ENCODE measurements at regions not wholly inside any gene's neighbourhood (a gene's known extent, or its start where the extent isn't known, plus 50 kb on each side); places are given as distances from the start of the nearest gene placed in this dataset.

GRCh38 chr11:103744496-103745153 is 291.8 kb upstream of the DDI1 start:
- H3K36me3 ChIP-seq (ENCODE audit: control insufficient read depth, insufficient read depth, low read length), result no peaks in the 10 kb centered on the region
- no peaks in the 10 kb centered on the region for H3K9me3 ChIP-seq (ENCODE audit: control insufficient read depth, low read length)
- no peaks in the 10 kb centered on the region for H3K4me1 ChIP-seq (ENCODE audit: control insufficient read depth, insufficient read depth, low read length, poor library complexity, severe bottlenecking)
- no peak overlapping the region for H3K27ac ChIP-seq (ENCODE audit: low read depth, low read length, severe bottlenecking)
- no peak overlapping the region for H3K4me3 ChIP-seq (ENCODE audit: extremely low read depth, insufficient read depth, low read length, poor library complexity, severe bottlenecking)
- 33 to 100% methylated on average over 1 of the region's 2 CpGs for WGBS, 2 experiments (ENCODE audit: insufficient coverage in 2 of 2)

DNA sequence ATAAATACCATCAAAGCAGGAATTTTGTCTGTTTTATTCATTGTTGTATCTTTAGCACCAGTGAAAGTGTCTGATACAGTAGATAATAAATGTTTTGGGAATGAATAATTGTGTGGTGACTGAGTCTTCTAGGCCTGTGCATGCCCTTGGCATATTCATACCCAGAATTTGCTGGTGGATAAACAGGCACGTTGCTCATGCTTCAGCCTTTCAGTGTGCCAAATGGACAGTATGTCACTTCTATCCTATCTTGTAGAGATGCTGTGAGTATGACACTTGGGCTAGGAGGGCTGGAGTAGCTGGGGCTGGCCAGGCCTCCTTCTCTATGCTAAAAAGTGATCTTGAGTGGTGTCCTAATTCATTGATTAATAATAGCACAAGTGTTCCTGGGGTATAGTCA is 287.3 kb upstream of the DDI1 start:
- Histone ChIP-seq H3K4me3 (ENCODE audit: extremely low read depth, insufficient read depth, low read length, poor library complexity, severe bottlenecking) (no peak overlapping the region), H3K27ac (ENCODE audit: low read depth, low read length, severe bottlenecking) (no peak overlapping the region), H3K36me3 (ENCODE audit: control insufficient read depth, insufficient read depth, low read length) (no peaks in the 10 kb centered on the region), H3K4me1 (ENCODE audit: control insufficient read depth, insufficient read depth, low read length, poor library complexity, severe bottlenecking) (no peaks in the 10 kb centered on the region), H3K9me3 (ENCODE audit: control insufficient read depth, low read length) (no peaks in the 10 kb centered on the region)
- no CpG with 5 or more reads among the region's 1 CpG for WGBS, 2 experiments (ENCODE audit: insufficient coverage in 2 of 2)

DNA sequence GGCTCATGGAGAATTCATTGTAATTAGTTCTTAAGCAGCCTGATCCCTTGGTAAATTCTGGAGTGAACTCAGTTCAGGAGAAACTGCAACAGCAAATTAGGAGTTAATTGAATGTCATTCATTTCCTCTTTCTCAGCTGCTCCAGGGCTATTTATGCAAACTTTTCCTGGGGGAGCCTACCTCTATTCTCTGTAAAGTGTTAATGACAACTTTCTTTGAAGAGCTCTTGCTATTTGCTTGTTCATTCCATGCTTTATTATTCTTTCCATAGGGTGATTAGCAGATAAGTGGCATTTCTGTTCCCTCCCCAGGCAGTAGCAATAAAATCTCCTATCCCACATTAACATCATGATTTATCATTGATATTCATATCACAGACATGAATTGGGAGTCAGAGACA is 267.6 kb upstream of the DDI1 start:
- H3K9me3 ChIP-seq (ENCODE audit: control insufficient read depth, low read length), result no peaks in the 10 kb centered on the region
- H3K27ac ChIP-seq (ENCODE audit: low read depth, low read length, severe bottlenecking), result no peak overlapping the region
- H3K4me3 ChIP-seq (ENCODE audit: extremely low read depth, insufficient read depth, low read length, poor library complexity, severe bottlenecking), result no peak overlapping the region
- no peaks in the 10 kb centered on the region for H3K36me3 ChIP-seq (ENCODE audit: control insufficient read depth, insufficient read depth, low read length)
- peaks cover 3% of the 10 kb centered on the region for H3K4me1 ChIP-seq (ENCODE audit: control insufficient read depth, insufficient read depth, low read length, poor library complexity, severe bottlenecking)

GRCh38 chr11:103773059-103773458 is 263.4 kb upstream of the DDI1 start:
- no peak overlapping the region for H3K4me3 ChIP-seq (ENCODE audit: extremely low read depth, insufficient read depth, low read length, poor library complexity, severe bottlenecking)
- 100% methylated on average over 1 of the region's 2 CpGs; no CpG with 5 or more reads in 1 of the 2 experiments for WGBS, 2 experiments (ENCODE audit: insufficient coverage in 2 of 2)
- H3K36me3 ChIP-seq (ENCODE audit: control insufficient read depth, insufficient read depth, low read length), result no peaks in the 10 kb centered on the region
- no peaks in the 10 kb centered on the region for H3K9me3 ChIP-seq (ENCODE audit: control insufficient read depth, low read length)
- no peak overlapping the region for H3K27ac ChIP-seq (ENCODE audit: low read depth, low read length, severe bottlenecking)
- H3K4me1 ChIP-seq (ENCODE audit: control insufficient read depth, insufficient read depth, low read length, poor library complexity, severe bottlenecking), result peaks cover 3% of the 10 kb centered on the region

GRCh38 chr11:103773537-103773936 is 262.9 kb upstream of the DDI1 start:
- H3K27ac ChIP-seq (ENCODE audit: low read depth, low read length, severe bottlenecking), result no peak overlapping the region
- no peaks in the 10 kb centered on the region for H3K36me3 ChIP-seq (ENCODE audit: control insufficient read depth, insufficient read depth, low read length)
- peaks cover 3% of the 10 kb centered on the region for H3K4me1 ChIP-seq (ENCODE audit: control insufficient read depth, insufficient read depth, low read length, poor library complexity, severe bottlenecking)
- H3K9me3 ChIP-seq (ENCODE audit: control insufficient read depth, low read length), result no peaks in the 10 kb centered on the region
- 94 to 99% methylated on average over 7 to 9 of the region's 13 CpGs for WGBS, 2 experiments (ENCODE audit: insufficient coverage in 2 of 2)
- H3K4me3 ChIP-seq (ENCODE audit: extremely low read depth, insufficient read depth, low read length, poor library complexity, severe bottlenecking), result no peak overlapping the region

GRCh38 chr11:103779054-103779453 is 257.4 kb upstream of the DDI1 start:
- WGBS, 2 experiments (ENCODE audit: insufficient coverage in 2 of 2), result no CpG with 5 or more reads among the region's 1 CpG
- Histone ChIP-seq H3K36me3 (ENCODE audit: control insufficient read depth, insufficient read depth, low read length) (no peaks in the 10 kb centered on the region), H3K27ac (ENCODE audit: low read depth, low read length, severe bottlenecking) (no peak overlapping the region), H3K4me1 (ENCODE audit: control insufficient read depth, insufficient read depth, low read length, poor library complexity, severe bottlenecking) (no peaks in the 10 kb centered on the region), H3K4me3 (ENCODE audit: extremely low read depth, insufficient read depth, low read length, poor library complexity, severe bottlenecking) (no peak overlapping the region), H3K9me3 (ENCODE audit: control insufficient read depth, low read length) (no peaks in the 10 kb centered on the region)

- Histone ChIP-seq H3K4me1 (ENCODE audit: control insufficient read depth, insufficient read depth, low read length, poor library complexity, severe bottlenecking) (no peaks in the 10 kb centered on the region), H3K27ac (ENCODE audit: low read depth, low read length, severe bottlenecking) (no peak overlapping the region), H3K4me3 (ENCODE audit: extremely low read depth, insufficient read depth, low read length, poor library complexity, severe bottlenecking) (no peak overlapping the region), H3K36me3 (ENCODE audit: control insufficient read depth, insufficient read depth, low read length) (no peaks in the 10 kb centered on the region), H3K9me3 (ENCODE audit: control insufficient read depth, low read length) (peaks cover 18% of the 10 kb centered on the region)
Observed at GRCh38 chr11:103789952-103790351, 246.5 kb upstream of the DDI1 start.

DNA sequence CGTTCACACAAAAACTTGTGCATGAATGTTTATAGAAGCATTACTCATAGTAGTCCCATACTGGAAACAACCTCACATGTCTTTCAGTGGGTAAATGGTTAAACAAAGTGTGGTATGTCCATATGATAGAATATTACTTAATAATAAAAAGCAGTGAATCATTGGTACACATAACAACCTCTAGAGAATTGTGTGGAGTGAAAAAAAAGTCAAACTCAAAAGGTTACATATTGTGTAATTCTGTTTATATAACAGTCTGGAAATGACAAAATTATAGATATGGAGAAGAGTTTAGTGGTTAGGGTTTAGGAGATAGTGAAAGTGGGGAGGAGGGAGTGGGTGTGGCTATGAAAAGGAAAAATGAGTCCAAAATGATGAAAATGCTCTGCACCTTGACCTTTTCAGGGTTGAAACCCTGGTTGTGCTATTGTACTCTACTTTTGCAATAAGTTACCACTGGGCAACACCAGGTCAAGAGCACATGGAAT is 243.4 kb upstream of the DDI1 start:
- no CpG with 5 or more reads among the region's 1 CpG for WGBS, 2 experiments (ENCODE audit: insufficient coverage in 2 of 2)
- Histone ChIP-seq H3K27ac (ENCODE audit: low read depth, low read length, severe bottlenecking) (no peak overlapping the region), H3K9me3 (ENCODE audit: control insufficient read depth, low read length) (no peaks in the 10 kb centered on the region), H3K36me3 (ENCODE audit: control insufficient read depth, insufficient read depth, low read length) (no peaks in the 10 kb centered on the region), H3K4me3 (ENCODE audit: extremely low read depth, insufficient read depth, low read length, poor library complexity, severe bottlenecking) (no peak overlapping the region), H3K4me1 (ENCODE audit: control insufficient read depth, insufficient read depth, low read length, poor library complexity, severe bottlenecking) (peaks cover 6% of the 10 kb centered on the region)

DNA sequence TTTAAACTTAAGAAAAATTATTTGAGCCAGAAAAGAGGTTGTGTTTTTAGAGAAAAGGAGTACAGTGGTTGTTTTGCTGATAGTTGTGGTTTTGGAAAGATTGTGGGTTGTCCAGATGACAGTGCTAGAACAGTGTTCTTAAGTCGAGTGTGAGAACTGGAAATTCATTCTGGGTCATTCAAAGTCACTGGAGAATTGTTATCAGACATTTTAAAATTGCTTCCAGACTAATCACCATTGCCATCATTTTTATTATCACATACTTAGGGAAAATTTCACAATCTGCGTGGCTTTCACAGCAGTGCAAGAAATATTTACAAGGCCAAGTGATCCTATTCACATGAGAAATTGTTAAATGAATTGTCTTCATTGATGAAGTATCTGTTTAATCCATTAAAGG is 242.2 kb upstream of the DDI1 start:
- Histone ChIP-seq H3K4me3 (ENCODE audit: extremely low read depth, insufficient read depth, low read length, poor library complexity, severe bottlenecking) (no peak overlapping the region), H3K9me3 (ENCODE audit: control insufficient read depth, low read length) (no peaks in the 10 kb centered on the region), H3K4me1 (ENCODE audit: control insufficient read depth, insufficient read depth, low read length, poor library complexity, severe bottlenecking) (peaks cover 15% of the 10 kb centered on the region), H3K27ac (ENCODE audit: low read depth, low read length, severe bottlenecking) (no peak overlapping the region), H3K36me3 (ENCODE audit: control insufficient read depth, insufficient read depth, low read length) (no peaks in the 10 kb centered on the region)
- 80% methylated on average over 1 of the region's 2 CpGs; no CpG with 5 or more reads in 1 of the 2 experiments for WGBS, 2 experiments (ENCODE audit: insufficient coverage in 2 of 2)

- Histone ChIP-seq H3K4me1 (ENCODE audit: control insufficient read depth, insufficient read depth, low read length, poor library complexity, severe bottlenecking) (peaks cover 21% of the 10 kb centered on the region), H3K9me3 (ENCODE audit: control insufficient read depth, low read length) (no peaks in the 10 kb centered on the region), H3K4me3 (ENCODE audit: extremely low read depth, insufficient read depth, low read length, poor library complexity, severe bottlenecking) (no peak overlapping the region), H3K36me3 (ENCODE audit: control insufficient read depth, insufficient read depth, low read length) (no peaks in the 10 kb centered on the region), H3K27ac (ENCODE audit: low read depth, low read length, severe bottlenecking) (no peak overlapping the region)
- 86% methylated on average over 1 of the region's 1 CpG; no CpG with 5 or more reads in 1 of the 2 experiments for WGBS, 2 experiments (ENCODE audit: insufficient coverage in 2 of 2)
Observed at GRCh38 chr11:103798026-103798425, 238.4 kb upstream of the DDI1 start.

GRCh38 chr11:103798446-103798845 is 238.0 kb upstream of the DDI1 start:
- Histone ChIP-seq H3K4me1 (ENCODE audit: control insufficient read depth, insufficient read depth, low read length, poor library complexity, severe bottlenecking) (peaks cover 25% of the 10 kb centered on the region), H3K27ac (ENCODE audit: low read depth, low read length, severe bottlenecking) (peak overlapping the region; percentile 11), H3K36me3 (ENCODE audit: control insufficient read depth, insufficient read depth, low read length) (no peaks in the 10 kb centered on the region), H3K4me3 (ENCODE audit: extremely low read depth, insufficient read depth, low read length, poor library complexity, severe bottlenecking) (no peak overlapping the region), H3K9me3 (ENCODE audit: control insufficient read depth, low read length) (no peaks in the 10 kb centered on the region)
- WGBS, 2 experiments (ENCODE audit: insufficient coverage in 2 of 2), result 100% methylated on average over 1 of the region's 3 CpGs

Data from mesodermal cell (in vitro differentiated cells).